Mucosa of rectum (tissue), 2 donors: ENCODE measurements at regions not wholly inside any gene's neighbourhood (a gene's known extent, or its start where the extent isn't known, plus 50 kb on each side); places are given as distances from the start of the nearest gene placed in this dataset.

ENCODE experiments used
- H3K27ac ChIP-seq, 2 donors: one replicate each; pipeline ENCODE4 v1.7.0; 2013; ENCODE audit warnings: inconsistent platforms in 2 of 2, low read depth in 2 of 2, low read length in 2 of 2
- H3K27me3 ChIP-seq, 2 donors: one replicate each; pipeline ENCODE4 v1.7.0; 2013; ENCODE audit warnings: low read length in 2 of 2; ENCODE audit not compliant: control insufficient read depth in 2 of 2, insufficient read depth in 2 of 2
- H3K36me3 ChIP-seq, 2 donors: one replicate each; pipeline ENCODE4 v1.7.0; 2013; ENCODE audit warnings: low read length in 2 of 2; ENCODE audit not compliant: control insufficient read depth in 2 of 2, insufficient read depth in 2 of 2
- H3K4me1 ChIP-seq, 2 donors: one replicate each; pipeline ENCODE4 v1.7.0; 2013; ENCODE audit warnings: low read length in 2 of 2, mild to moderate bottlenecking in 1 of 2; ENCODE audit not compliant: control insufficient read depth in 2 of 2, insufficient read depth in 2 of 2
- H3K4me3 ChIP-seq, 2 donors: one replicate each; pipeline ENCODE4 v1.7.0; 2013; ENCODE audit warnings: low read length in 2 of 2
- H3K9ac ChIP-seq, 2 donors: one replicate each; pipeline ENCODE4 v1.7.0; 2013; ENCODE audit warnings: low read length in 2 of 2, low read depth in 1 of 2, mild to moderate bottlenecking in 1 of 2
- H3K9me3 ChIP-seq, 2 donors: one replicate each; pipeline ENCODE4 v1.7.0; 2013; ENCODE audit warnings: low read length in 2 of 2; ENCODE audit not compliant: control insufficient read depth in 2 of 2
- donor health status: healthy.
- donor health status: Normal muscosa, but diverticular disease.

DNA sequence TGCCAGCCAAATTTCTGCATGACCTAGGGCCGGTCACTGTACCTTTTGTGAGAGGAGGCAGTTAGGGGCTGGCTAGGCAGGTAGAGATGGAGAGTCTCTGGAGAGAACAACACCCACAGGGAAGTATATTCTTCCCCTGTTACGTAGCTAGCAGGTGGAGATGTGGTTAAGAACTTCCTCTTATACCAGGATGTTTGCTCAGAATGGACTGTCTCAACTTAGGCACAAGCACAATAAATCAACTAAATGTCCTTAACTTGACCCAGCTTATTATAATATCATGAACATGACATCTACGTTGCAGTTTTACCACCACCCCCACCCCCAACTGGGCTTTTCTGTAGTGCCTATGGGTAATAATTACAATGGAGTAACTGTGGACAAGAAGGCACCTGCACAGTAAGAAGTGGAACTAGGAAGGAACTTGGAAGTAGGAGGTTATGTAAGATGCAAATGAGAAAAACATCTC lies 60.7 kb upstream of the MPEG1 start:
- peak overlapping the region in 1 of 2 donors; percentile 3 for H3K4me3 ChIP-seq
- peak overlapping the region; percentile 88 to 91 for H3K27ac ChIP-seq
- peaks cover 13 to 19% of the 10 kb centered on the region in 2 donors for H3K4me1 ChIP-seq

DNA sequence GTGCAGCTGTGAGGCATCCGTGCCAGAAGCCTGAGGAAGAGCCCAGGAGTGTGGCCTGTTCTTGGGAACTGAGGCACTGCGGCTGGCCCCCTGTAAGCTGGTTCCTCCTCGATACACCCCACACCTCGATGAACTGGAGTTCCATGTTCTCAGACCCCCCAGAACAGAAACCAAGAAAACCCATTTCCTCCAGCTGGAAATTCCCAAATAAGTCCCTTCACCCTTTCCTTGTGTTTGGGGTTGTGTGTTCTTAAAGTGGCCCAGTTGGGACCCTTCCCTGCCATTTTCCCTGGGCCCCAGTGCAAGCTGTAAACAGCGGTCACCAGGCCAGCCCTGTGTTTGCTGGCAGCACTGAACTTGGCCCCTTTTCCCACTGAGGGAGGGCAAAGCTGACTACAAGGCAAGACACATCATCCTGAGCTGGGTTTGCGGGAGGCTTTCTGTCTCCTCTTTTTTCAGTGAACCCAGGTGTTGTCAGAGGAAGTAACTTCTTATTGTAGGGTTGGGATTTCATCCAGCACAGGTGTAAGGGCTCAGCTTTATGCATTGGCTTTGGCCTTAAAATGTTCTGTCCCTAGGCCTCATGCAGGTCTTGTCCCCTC lies 60.1 kb upstream of the MPEG1 start:
- Histone ChIP-seq H3K27me3 (no peaks in the 10 kb centered on the region), H3K27ac (peak overlapping the region; percentile 88 to 91), H3K4me1 (peaks cover 13 to 19% of the 10 kb centered on the region in 2 donors), H3K9me3 (no peaks in the 10 kb centered on the region), H3K9ac (peak overlapping the region in 1 of 2 donors; percentile 29), H3K36me3 (no peaks in the 10 kb centered on the region), H3K4me3 (no peak overlapping the region)

More for the DNA sequence above, 60.7 kb upstream of the MPEG1 start:
- Histone ChIP-seq H3K27me3 (no peaks in the 10 kb centered on the region), H3K9ac (peak overlapping the region; percentile 9 to 29), H3K9me3 (no peaks in the 10 kb centered on the region), H3K36me3 (no peaks in the 10 kb centered on the region)

DNA sequence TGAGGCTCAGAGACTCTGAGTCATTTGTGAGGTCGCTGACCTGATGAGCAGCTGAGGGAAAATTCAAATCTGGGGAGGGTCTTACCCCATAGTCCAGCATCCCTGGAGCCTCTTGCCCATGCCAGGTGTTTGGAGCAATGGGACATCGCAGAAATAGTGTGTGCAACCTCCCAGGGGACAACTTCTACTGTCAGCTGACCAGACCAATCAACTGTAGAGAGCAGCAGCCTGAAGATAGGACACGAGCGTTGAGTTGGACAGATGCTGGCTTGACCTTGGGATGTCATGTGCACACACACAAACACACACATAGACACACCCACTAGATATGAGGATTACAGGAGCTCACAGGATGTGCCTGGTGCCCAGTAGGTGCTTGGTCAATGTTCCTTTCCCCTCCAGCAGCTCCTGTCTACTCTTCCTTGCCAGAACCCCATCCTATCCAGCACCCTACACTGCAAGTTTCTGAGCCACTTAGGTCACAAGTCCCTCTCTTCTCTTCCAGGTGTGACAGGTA lies 59.1 kb upstream of the MPEG1 start:
- Histone ChIP-seq H3K4me3 (no peak overlapping the region), H3K27ac (peak overlapping the region; percentile 88 to 91), H3K9ac (peak overlapping the region in 1 of 2 donors; percentile 1), H3K9me3 (no peaks in the 10 kb centered on the region), H3K4me1 (peaks cover 13 to 19% of the 10 kb centered on the region in 2 donors), H3K27me3 (no peaks in the 10 kb centered on the region), H3K36me3 (no peaks in the 10 kb centered on the region)

DNA sequence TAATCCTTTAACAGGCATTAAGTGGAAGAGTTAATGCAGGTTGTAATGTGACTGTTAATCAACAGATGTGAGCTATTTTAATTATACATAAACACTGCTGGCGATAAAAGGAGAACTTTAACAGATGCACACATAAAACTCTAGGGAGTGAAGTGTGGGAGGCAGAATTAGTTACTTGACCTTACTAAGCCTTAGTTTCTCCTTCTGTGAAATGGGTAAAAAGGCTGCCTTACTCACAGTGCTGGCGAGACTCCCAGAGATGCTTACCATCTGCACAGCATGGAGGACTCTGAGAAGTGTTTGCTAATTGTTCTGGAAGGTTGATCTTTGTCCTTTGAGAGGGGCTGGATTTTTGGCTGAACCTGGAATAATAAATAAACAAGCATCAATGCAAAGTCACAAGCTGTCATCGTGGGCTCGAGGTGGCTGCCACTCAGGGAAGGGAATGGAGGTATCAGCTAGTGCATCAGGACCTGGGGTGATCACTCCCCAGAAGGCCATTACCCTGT lies 58.6 kb upstream of the MPEG1 start:
- H3K27me3 ChIP-seq: no peaks in the 10 kb centered on the region
- no peaks in the 10 kb centered on the region for H3K9me3 ChIP-seq
- H3K9ac ChIP-seq: no peak overlapping the region
- peaks cover 13 to 19% of the 10 kb centered on the region in 2 donors for H3K4me1 ChIP-seq
- H3K27ac ChIP-seq: peak overlapping the region in 1 of 2 donors; percentile 88
- peak overlapping the region in 1 of 2 donors; percentile 28 for H3K4me3 ChIP-seq
- H3K36me3 ChIP-seq: no peaks in the 10 kb centered on the region

- Histone ChIP-seq H3K4me3 (no peak overlapping the region), H3K9me3 (no peaks in the 10 kb centered on the region), H3K27me3 (no peaks in the 10 kb centered on the region), H3K36me3 (no peaks in the 10 kb centered on the region), H3K9ac (no peak overlapping the region), H3K4me1 (peaks cover 4 to 10% of the 10 kb centered on the region in 2 donors), H3K27ac (peak overlapping the region in 1 of 2 donors; percentile 48)
Measured at GRCh38 chr11:59267736-59268475, 55.2 kb upstream of the MPEG1 start.

GRCh38 chr11:59267196-59267595 lies 54.5 kb upstream of the MPEG1 start:
- Histone ChIP-seq H3K9me3 (no peaks in the 10 kb centered on the region), H3K4me1 (peaks cover 0 to 3% of the 10 kb centered on the region in 2 donors), H3K4me3 (no peak overlapping the region), H3K27ac (no peak overlapping the region), H3K27me3 (no peaks in the 10 kb centered on the region), H3K9ac (no peak overlapping the region), H3K36me3 (no peaks in the 10 kb centered on the region)

DNA sequence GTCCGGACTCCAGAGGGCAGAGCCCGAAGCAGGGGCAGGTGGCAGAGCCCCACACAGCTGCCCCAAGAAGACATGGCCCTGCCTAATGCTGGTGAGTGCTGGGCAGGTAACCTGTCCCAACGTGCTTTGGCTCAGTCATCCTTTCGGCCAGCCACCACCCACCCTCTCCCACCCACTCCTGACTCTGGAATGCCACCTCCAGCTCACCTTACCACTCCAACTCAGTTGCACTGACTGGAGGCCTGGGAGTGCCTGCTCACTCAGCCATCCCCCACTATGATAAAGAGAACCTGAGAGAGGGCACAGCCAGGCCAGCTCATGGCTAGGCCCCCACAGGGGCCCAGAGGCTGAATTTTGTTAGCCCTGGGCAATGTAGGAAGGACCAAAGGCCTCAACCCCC lies 53.8 kb upstream of the MPEG1 start:
- Histone ChIP-seq H3K27ac (no peak overlapping the region), H3K9me3 (no peaks in the 10 kb centered on the region), H3K4me3 (no peak overlapping the region), H3K27me3 (no peaks in the 10 kb centered on the region), H3K36me3 (no peaks in the 10 kb centered on the region), H3K4me1 (no peaks in the 10 kb centered on the region), H3K9ac (no peak overlapping the region)

DNA sequence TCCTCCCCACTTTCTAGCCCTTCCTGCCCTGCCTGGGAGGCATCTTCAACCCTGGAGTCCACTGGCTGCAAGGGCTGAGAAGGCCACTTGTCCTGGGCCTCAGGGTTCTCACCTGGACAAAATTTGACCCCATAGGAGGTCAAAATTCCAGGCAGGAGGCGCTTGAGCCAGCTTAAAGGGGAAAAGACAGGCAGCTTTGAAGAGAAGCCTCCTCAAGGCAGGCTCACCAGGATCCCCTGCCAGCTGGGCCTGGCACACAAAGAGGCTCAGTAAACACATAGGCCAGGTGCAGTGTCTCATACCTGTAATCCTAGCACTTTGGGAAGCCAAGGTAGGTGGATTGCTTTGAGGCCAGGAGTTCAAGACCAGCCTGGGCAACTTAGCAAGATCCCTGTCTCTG lies 53.0 kb upstream of the MPEG1 start:
- no peak overlapping the region for H3K4me3 ChIP-seq
- H3K9ac ChIP-seq: no peak overlapping the region
- no peaks in the 10 kb centered on the region for H3K36me3 ChIP-seq
- no peak overlapping the region for H3K27ac ChIP-seq
- H3K9me3 ChIP-seq: no peaks in the 10 kb centered on the region
- no peaks in the 10 kb centered on the region for H3K27me3 ChIP-seq
- no peaks in the 10 kb centered on the region for H3K4me1 ChIP-seq

DNA sequence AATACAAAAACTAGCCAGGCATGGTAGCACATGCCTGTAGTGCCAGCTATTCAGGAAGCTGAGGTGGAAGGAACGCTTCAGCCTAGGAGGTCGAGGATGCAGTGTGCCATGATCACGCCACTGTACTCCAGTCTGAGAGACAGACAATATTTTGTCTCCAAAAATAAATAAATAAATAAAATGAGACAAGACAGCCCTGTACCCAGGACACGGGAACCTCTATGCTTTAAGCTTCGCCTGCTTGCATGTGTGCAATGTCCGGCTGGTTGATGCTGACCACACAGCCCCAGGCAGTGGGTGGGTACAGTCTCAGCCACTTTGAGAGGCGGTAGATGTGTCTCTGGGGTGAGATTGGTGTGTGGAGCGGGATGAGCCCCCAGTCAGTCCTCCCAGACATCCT lies 52.0 kb upstream of the MPEG1 start:
- Histone ChIP-seq H3K9ac (no peak overlapping the region), H3K4me1 (no peaks in the 10 kb centered on the region)

DNA sequence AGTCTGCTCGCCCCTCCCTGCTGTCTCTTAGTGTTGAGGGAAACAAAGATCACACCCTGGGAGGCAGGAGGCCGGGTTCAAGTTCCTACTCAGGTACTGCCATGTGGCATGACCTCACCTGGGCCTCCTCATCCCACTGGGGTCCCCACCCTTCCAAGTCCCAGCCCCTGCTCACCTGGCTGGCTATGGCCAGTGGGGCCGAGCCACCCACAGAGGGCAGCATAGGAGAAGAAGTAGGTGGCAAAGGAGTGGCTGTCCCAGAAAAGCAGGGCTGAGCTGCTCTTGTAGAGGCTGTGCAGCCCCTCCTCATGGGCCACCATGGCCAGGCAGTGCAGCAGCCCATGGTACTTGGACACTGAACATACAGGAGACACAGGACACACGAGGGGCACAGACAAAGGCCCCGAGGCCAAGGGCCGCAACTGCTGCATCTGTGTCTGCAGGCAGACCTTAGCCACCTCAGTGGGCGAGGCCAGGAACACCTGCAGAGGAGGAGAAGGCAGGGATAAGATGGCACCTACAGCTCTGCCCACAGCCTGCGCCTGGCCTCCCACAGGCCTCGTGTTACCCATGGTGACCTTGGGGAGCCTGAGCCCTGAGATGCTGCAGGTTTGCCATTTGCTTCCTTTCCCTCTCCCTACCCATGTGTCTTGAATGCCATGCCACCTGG lies 50.6 kb upstream of the MPEG1 start:
- Histone ChIP-seq H3K4me1 (no peaks in the 10 kb centered on the region), H3K9me3 (no peaks in the 10 kb centered on the region), H3K4me3 (no peak overlapping the region), H3K36me3 (no peaks in the 10 kb centered on the region), H3K9ac (no peak overlapping the region), H3K27ac (no peak overlapping the region), H3K27me3 (no peaks in the 10 kb centered on the region)

More for the DNA sequence above, 52.0 kb upstream of the MPEG1 start:
- no peak overlapping the region for H3K4me3 ChIP-seq
- H3K27ac ChIP-seq: no peak overlapping the region
- no peaks in the 10 kb centered on the region for H3K27me3 ChIP-seq
- H3K36me3 ChIP-seq: no peaks in the 10 kb centered on the region
- H3K9me3 ChIP-seq: no peaks in the 10 kb centered on the region
